GM23248 (cell line): ENCODE measurements at regions not wholly inside any gene's neighbourhood (a gene's known extent, or its start where the extent isn't known, plus 50 kb on each side); places are given as distances from the start of the nearest gene placed in this dataset.

Experiments
- DNase-seq: peaks from one replicate; pipeline ENCODE4 v3.0.0-alpha.2; 2015
- H2AFZ ChIP-seq: fragments of 200-600 bp; sonication (generic); 2 replicates; pipeline ENCODE4 v1.6.1; 2016; ENCODE audit warnings: antibody characterized with exemption
- H3F3A ChIP-seq: fragments of 200-600 bp; sonication (generic); 2 replicates; pipeline ENCODE4 v1.6.1; 2016; ENCODE audit warnings: mild to moderate bottlenecking, antibody characterized with exemption, mixed run types; ENCODE audit not compliant: insufficient read depth
- H3K27ac ChIP-seq: fragments of 200-600 bp; sonication (generic); 2 replicates; pipeline ENCODE4 v1.5.1; 2016; ENCODE audit warnings: mild to moderate bottlenecking
- H3K27me3 ChIP-seq: fragments of 200-600 bp; sonication (generic); replicated peaks from 2 replicates; pipeline ENCODE4 v1.6.1; 2016; ENCODE audit warnings: mild to moderate bottlenecking; ENCODE audit not compliant: insufficient read depth
- H3K36me3 ChIP-seq: fragments of 200-600 bp; sonication (generic); 2 replicates; pipeline ENCODE4 v1.6.1; 2016; ENCODE audit warnings: low read depth, mild to moderate bottlenecking
- H3K4me1 ChIP-seq: fragments of 200-600 bp; sonication (generic); 2 replicates; pipeline ENCODE4 v1.6.1; 2016; ENCODE audit warnings: mild to moderate bottlenecking; ENCODE audit not compliant: insufficient read depth
- H3K4me2 ChIP-seq: fragments of 200-600 bp; sonication (generic); one replicate; pipeline ENCODE4 v1.6.1; 2016; ENCODE audit warnings: mild to moderate bottlenecking; ENCODE audit not compliant: unreplicated experiment
- H3K4me3 ChIP-seq: fragments of 200-600 bp; sonication (generic); 2 replicates; pipeline ENCODE4 v1.5.1; 2016; ENCODE audit warnings: mild to moderate bottlenecking
- H3K79me2 ChIP-seq: fragments of 200-600 bp; sonication (generic); 2 replicates; pipeline ENCODE4 v1.6.1; 2016; ENCODE audit warnings: mild to moderate bottlenecking; ENCODE audit not compliant: insufficient read depth
- H3K9ac ChIP-seq: fragments of 200-600 bp; sonication (generic); 2 replicates; pipeline ENCODE4 v1.6.1; 2016; ENCODE audit warnings: mild to moderate bottlenecking
- H3K9me2 ChIP-seq: fragments of 200-600 bp; sonication (generic); 2 replicates; pipeline ENCODE4 v1.6.1; 2016; ENCODE audit warnings: mixed run types, mild to moderate bottlenecking, moderate library complexity; ENCODE audit not compliant: insufficient read depth
- H3K9me3 ChIP-seq: fragments of 200-600 bp; sonication (generic); one replicate; pipeline ENCODE4 v1.6.1; 2017; ENCODE audit warnings: low read depth
- H4K20me1 ChIP-seq: fragments of 200-600 bp; sonication (generic); 2 replicates; pipeline ENCODE4 v1.6.0; 2016; ENCODE audit not compliant: insufficient read depth
- EZH2 ChIP-seq: fragments of 200-600 bp; sonication (generic); IDR thresholded peaks from 2 replicates; pipeline ENCODE4 v1.6.1; 2018; ENCODE audit warnings: antibody characterized with exemption, mild to moderate bottlenecking; ENCODE audit not compliant: insufficient read depth, poor library complexity, severe bottlenecking
- EZH2phosphoT487 ChIP-seq: fragments of 200-600 bp; sonication (generic); IDR thresholded peaks from 2 replicates; pipeline ENCODE4 v1.6.1; 2018; ENCODE audit warnings: antibody characterized with exemption, moderate library complexity, mild to moderate bottlenecking, low read depth; ENCODE audit not compliant: insufficient read depth
- WGBS, 2 experiments: methylation state at CpG; one replicate each; pipeline ENCODE4 v1.1.6; 2015 to 2017; ENCODE audit warnings: low lambda C conversion rate in 2 of 2, low coverage in 1 of 2; ENCODE audit errors: missing lambda C conversion rate in 2 of 2; 5-methylcytosine and 5-hydroxymethylcytosine counted together
- in situ Hi-C: fragments of 300-500 bp; cut with MboI; formaldehyde crosslinking; loops from 2 replicates; pipeline ENCODE4 v1.15.0; 2020

DNA sequence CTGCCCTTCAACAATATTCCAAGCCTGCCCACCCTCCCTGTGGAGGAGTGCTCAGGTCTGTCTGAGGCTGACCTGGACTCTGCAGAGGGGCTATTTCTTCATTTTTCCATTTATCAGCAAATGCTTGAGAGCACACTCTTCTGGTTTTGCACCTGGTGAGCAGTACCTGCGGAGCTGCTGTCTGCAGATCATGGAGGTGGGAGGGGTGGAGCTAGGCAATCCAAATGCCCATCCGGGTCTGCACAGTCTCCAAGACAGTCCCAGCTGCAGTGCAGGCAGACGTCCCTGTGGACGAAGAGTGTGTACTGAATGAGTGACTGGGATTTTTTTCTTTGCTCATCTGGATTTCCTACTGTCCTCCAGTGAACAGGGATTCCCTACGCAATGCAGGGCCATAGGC lies 239.8 kb downstream of the IRX2 start:
- Histone ChIP-seq H3K4me2 (no peak overlapping the region), H4K20me1 (no peaks in the 10 kb centered on the region), H3K27me3 (no peaks in the 10 kb centered on the region), H3K36me3 (no peaks in the 10 kb centered on the region), H3F3A (no peaks in the 10 kb centered on the region), H3K4me3 (no peak overlapping the region), H3K9ac (no peak overlapping the region), H3K27ac (no peak overlapping the region), H3K9me2 (no peaks in the 10 kb centered on the region), H3K4me1 (no peaks in the 10 kb centered on the region), H3K79me2 (no peaks in the 10 kb centered on the region), H2AFZ (no peak overlapping the region), H3K9me3 (no peaks in the 10 kb centered on the region)
- TF ChIP-seq EZH2 (no peak), EZH2phosphoT487 (no peak)
- in situ Hi-C loops, result no loop called here
- no peak for DNase-seq
- 40 to 41% methylated on average over 5 of the region's 5 CpGs for WGBS, 2 experiments

DNA sequence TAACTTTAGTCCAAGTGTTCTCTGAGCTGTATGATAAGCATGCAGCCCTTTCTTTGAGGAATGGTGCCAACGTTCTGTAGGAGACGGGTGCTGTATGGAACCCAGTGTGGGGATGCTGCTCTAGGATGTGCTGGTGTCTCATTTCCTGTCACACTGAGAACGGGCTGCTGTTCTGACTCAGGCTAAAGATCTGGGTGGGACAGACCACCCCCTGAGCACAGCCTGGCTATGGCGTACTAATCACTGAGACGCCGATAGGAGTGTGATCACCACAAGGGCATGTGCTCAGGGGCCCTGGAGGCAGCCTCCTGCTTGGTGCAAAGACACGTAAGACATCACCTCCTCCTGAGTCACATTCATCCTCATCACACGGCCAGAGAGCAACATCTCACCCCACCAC lies 240.4 kb downstream of the IRX2 start:
- no peaks in the 10 kb centered on the region for H3K9me2 ChIP-seq
- H3K27ac ChIP-seq, result no peak overlapping the region
- in situ Hi-C loops, result no loop called here
- H3K27me3 ChIP-seq, result no peaks in the 10 kb centered on the region
- no peaks in the 10 kb centered on the region for H3K36me3 ChIP-seq
- H3K4me3 ChIP-seq, result no peak overlapping the region
- H3K9ac ChIP-seq, result no peak overlapping the region
- H3K9me3 ChIP-seq, result no peaks in the 10 kb centered on the region
- no peak overlapping the region for H3K4me2 ChIP-seq
- no peaks in the 10 kb centered on the region for H4K20me1 ChIP-seq
- no peak for DNase-seq
- H3K4me1 ChIP-seq, result no peaks in the 10 kb centered on the region
- no peaks in the 10 kb centered on the region for H3F3A ChIP-seq
- TF ChIP-seq EZH2phosphoT487 (no peak), EZH2 (no peak)
- WGBS, 2 experiments, result 37 to 39% methylated on average over 8 of the region's 8 CpGs
- no peaks in the 10 kb centered on the region for H3K79me2 ChIP-seq
- no peak overlapping the region for H2AFZ ChIP-seq

DNA sequence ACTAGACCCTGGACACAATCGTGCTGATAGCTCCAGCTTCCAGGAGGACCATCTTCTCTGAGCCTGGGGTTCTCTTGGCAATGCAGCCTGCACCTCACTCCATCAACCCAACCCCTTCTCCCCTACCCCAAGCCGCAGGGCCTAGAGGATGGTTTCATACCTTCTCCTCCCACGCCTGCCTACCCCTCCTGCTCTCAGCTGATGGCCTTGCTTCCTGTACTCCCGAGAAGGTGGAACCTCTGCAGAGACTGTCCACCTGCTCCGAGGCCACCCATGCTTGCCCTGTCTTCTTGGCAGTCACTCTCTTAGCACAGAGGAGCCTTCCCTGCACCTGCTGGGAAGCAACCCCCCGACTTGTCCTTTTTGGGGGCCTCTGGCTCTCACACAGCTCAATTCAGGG lies 241.9 kb downstream of the IRX2 start:
- Histone ChIP-seq H2AFZ (no peak overlapping the region), H3K9ac (no peak overlapping the region), H3K27me3 (no peaks in the 10 kb centered on the region), H3K9me3 (no peaks in the 10 kb centered on the region), H3F3A (no peaks in the 10 kb centered on the region), H3K4me1 (no peaks in the 10 kb centered on the region), H3K79me2 (no peaks in the 10 kb centered on the region), H3K4me2 (no peak overlapping the region), H3K27ac (no peak overlapping the region), H3K9me2 (no peaks in the 10 kb centered on the region), H3K36me3 (no peaks in the 10 kb centered on the region), H4K20me1 (no peaks in the 10 kb centered on the region), H3K4me3 (no peak overlapping the region)
- 22 to 26% methylated on average over 5 to 6 of the region's 6 CpGs for WGBS, 2 experiments
- DNase-seq, result no peak
- in situ Hi-C loops, result no loop called here
- TF ChIP-seq EZH2 (no peak), EZH2phosphoT487 (no peak)

DNA sequence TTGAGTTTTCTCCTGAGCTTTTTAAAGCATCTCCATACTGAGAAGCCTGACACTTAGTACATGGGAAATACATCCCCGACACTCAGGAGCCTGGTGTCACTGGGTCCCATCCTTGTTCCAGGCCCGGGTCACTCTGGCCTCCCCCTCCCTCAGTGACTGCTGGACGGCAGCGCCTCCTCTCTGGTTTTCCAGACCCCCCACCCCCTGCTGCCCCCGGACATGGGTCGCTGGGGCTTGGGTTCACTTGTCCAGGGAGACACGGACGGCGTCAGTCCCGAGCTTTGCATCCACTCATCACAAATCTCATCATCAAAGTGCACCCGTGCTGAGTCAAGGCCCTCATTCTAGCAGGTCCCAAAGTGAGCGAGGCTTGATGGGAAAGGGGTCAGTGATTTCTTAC lies 243.0 kb downstream of the IRX2 start:
- Histone ChIP-seq H3K27ac (no peak overlapping the region), H3K9ac (no peak overlapping the region), H4K20me1 (no peaks in the 10 kb centered on the region), H3K4me3 (no peak overlapping the region), H3K27me3 (no peaks in the 10 kb centered on the region), H3K9me2 (no peaks in the 10 kb centered on the region), H3K36me3 (no peaks in the 10 kb centered on the region), H3F3A (no peaks in the 10 kb centered on the region), H3K9me3 (no peaks in the 10 kb centered on the region), H3K4me2 (no peak overlapping the region), H3K79me2 (no peaks in the 10 kb centered on the region), H3K4me1 (no peaks in the 10 kb centered on the region), H2AFZ (no peak overlapping the region)
- in situ Hi-C loops, result no loop called here
- WGBS, 2 experiments, result 35 to 45% methylated on average over 11 to 12 of the region's 12 CpGs
- TF ChIP-seq EZH2 (no peak), EZH2phosphoT487 (no peak)
- no peak for DNase-seq

DNA sequence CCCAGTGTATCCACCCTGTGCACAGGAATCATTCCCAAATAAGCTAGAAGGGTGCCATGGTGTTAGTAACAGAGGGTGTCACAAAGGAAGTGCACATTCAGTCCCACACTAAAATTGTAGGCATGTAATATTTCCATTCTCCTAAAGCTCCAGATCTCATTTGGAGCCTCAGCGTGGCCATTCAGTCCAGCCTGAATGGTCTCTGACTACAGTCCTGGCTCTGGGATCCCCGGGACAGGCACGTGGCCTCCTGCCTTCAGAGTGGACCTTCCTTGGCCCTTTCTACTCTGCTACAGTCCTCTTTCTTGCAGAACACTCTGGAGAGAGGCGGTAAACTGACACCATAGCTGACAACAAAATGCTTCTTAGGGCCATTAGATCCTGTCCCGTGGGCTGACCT lies 243.9 kb downstream of the IRX2 start:
- no peak overlapping the region for H3K4me3 ChIP-seq
- no peaks in the 10 kb centered on the region for H3K9me3 ChIP-seq
- no peak overlapping the region for H3K9ac ChIP-seq
- no peak overlapping the region for H3K27ac ChIP-seq
- TF ChIP-seq EZH2 (no peak), EZH2phosphoT487 (no peak)
- H3K79me2 ChIP-seq, result no peaks in the 10 kb centered on the region
- no peak for DNase-seq
- no peaks in the 10 kb centered on the region for H3K36me3 ChIP-seq
- H3F3A ChIP-seq, result no peaks in the 10 kb centered on the region
- H3K4me2 ChIP-seq, result no peak overlapping the region
- H2AFZ ChIP-seq, result no peak overlapping the region
- 20 to 25% methylated on average over 5 of the region's 5 CpGs for WGBS, 2 experiments
- H4K20me1 ChIP-seq, result no peaks in the 10 kb centered on the region
- in situ Hi-C loops, result no loop called here
- H3K4me1 ChIP-seq, result no peaks in the 10 kb centered on the region
- no peaks in the 10 kb centered on the region for H3K9me2 ChIP-seq
- H3K27me3 ChIP-seq, result no peaks in the 10 kb centered on the region
